Gastroesophageal sphincter (tissue), 3 donors: ENCODE measurements at regions not wholly inside any gene's neighbourhood (a gene's known extent, or its start where the extent isn't known, plus 50 kb on each side); places are given as distances from the start of the nearest gene placed in this dataset.

Experiments used
- CTCF ChIP-seq, 4 experiments: fragments of 200-600 bp in 2 of 4; fragments of 450-650 bp in 2 of 4; sonication (generic) in 1 of 4; IDR thresholded peaks; one replicate each; pipeline ENCODE4 v1.5.1; 2017 to 2019; ENCODE audit warnings: antibody characterized with exemption in 4 of 4, mild to moderate bottlenecking in 2 of 4, moderate library complexity in 2 of 4
- EP300 ChIP-seq: sonication (generic); formaldehyde crosslinking; IDR thresholded peaks from one replicate; pipeline ENCODE4 v1.6.1; 2017; ENCODE audit warnings: antibody characterized with exemption, mild to moderate bottlenecking
- POLR2A ChIP-seq, 2 donors: fragments of 450-650 bp; IDR thresholded peaks; one replicate each; pipeline ENCODE4 v1.6.1; 2017; ENCODE audit warnings: antibody characterized with exemption in 2 of 2, mild to moderate bottlenecking in 2 of 2, moderate library complexity in 1 of 2
- POLR2AphosphoS5 ChIP-seq: sonication (generic); formaldehyde crosslinking; IDR thresholded peaks from one replicate; pipeline ENCODE4 v1.6.1; 2017; ENCODE audit warnings: antibody characterized with exemption

GRCh38 chr6:110044096-110044495 lies 66.0 kb downstream of the GPR6 start:
- TF ChIP-seq CTCF (IDR thresholded peaks at IDR 0.05) (no peak), POLR2A (IDR thresholded peaks at IDR 0.05) (no peak), EP300 (no peak), POLR2AphosphoS5 (no peak)
